Astrocyte of the cerebellum (primary cell): ENCODE measurements at regions not wholly inside any gene's neighbourhood (a gene's known extent, or its start where the extent isn't known, plus 50 kb on each side); places are given as distances from the start of the nearest gene placed in this dataset.

ENCODE experiments used
- DNase-seq: peaks from one replicate; pipeline ENCODE4 v3.0.0-alpha.2; 2011; ENCODE audit warnings: low read depth
- H3K4me3 ChIP-seq: 2 replicates; pipeline ENCODE4 v1.5.1; 2011; ENCODE audit warnings: mild to moderate bottlenecking, low read depth, low read length, moderate library complexity
- CTCF ChIP-seq: IDR thresholded peaks from 2 replicates; pipeline ENCODE4 v1.5.1; 2012; ENCODE audit warnings: low read length, low read depth, moderate library complexity, mild to moderate bottlenecking; ENCODE audit errors: missing control alignments
- in situ Hi-C: cut with HindIII; loops from 2 replicates; pipeline ENCODE4 v1.10.0; 2017; ENCODE audit warnings: low sequenced_read_pairs

- in situ Hi-C loops: no loop called here
- peak; percentile 45 for DNase-seq
- H3K4me3 ChIP-seq: no peak overlapping the region
- TF ChIP-seq CTCF: peak; percentile 55
Measured at GRCh38 chr2:146734042-146734820, 1110.6 kb upstream of the ACVR2A start.

GRCh38 chr2:146730882-146731281, 1113.9 kb upstream of the ACVR2A start:
- no peak for TF ChIP-seq CTCF
- DNase-seq: no peak
- in situ Hi-C loops: no loop called here

GRCh38 chr2:146721486-146721885, 1123.3 kb upstream of the ACVR2A start:
- no peak for DNase-seq
- in situ Hi-C loops: no loop called here
- no peak overlapping the region for H3K4me3 ChIP-seq
- TF ChIP-seq CTCF: no peak

More at GRCh38 chr2:146730882-146731281, 1113.9 kb upstream of the ACVR2A start:
- H3K4me3 ChIP-seq: no peak overlapping the region

GRCh38 chr2:146720170-146720569, 1124.7 kb upstream of the ACVR2A start:
- DNase-seq: no peak
- TF ChIP-seq CTCF: no peak
- in situ Hi-C loops: no loop called here
- no peak overlapping the region for H3K4me3 ChIP-seq

GRCh38 chr2:146716591-146716990, 1128.2 kb upstream of the ACVR2A start:
- H3K4me3 ChIP-seq: no peak overlapping the region
- no peak for TF ChIP-seq CTCF
- in situ Hi-C loops: no loop called here
- DNase-seq: no peak

GRCh38 chr2:146709004-146709403, 1135.8 kb upstream of the ACVR2A start:
- H3K4me3 ChIP-seq: no peak overlapping the region
- in situ Hi-C loops: no loop called here
- no peak for DNase-seq
- no peak for TF ChIP-seq CTCF
